ENCODE measurements at regions not wholly inside any gene's neighbourhood (a gene's known extent, or its start where the extent isn't known, plus 50 kb on each side); places are given as distances from the start of the nearest gene placed in this dataset.

GRCh38 chr9:99509065-99509745 is 287.1 kb downstream of the SEC61B start:
- H3K4me1 ChIP-seq = peaks cover 11% of the 10 kb centered on the region
- no peaks in the 10 kb centered on the region for H3K36me3 ChIP-seq
- no peak overlapping the region for H3K4me3 ChIP-seq
- no peaks in the 10 kb centered on the region for H3K9me3 ChIP-seq (replicated peaks)
- no peaks in the 10 kb centered on the region for H3K27me3 ChIP-seq (ENCODE audit: low read depth)
- intact Hi-C loops (cut with micrococcal nuclease) = no loop called here
- no peak for TF ChIP-seq CTCF (IDR thresholded peaks at IDR 0.05; ENCODE audit: borderline replicate concordance)
- no peak overlapping the region for H3K27ac ChIP-seq (replicated peaks)
- no peak for DNase-seq

GRCh38 chr9:99509900-99510535 is 287.9 kb downstream of the SEC61B start:
- H3K9me3 ChIP-seq (replicated peaks) = no peaks in the 10 kb centered on the region
- TF ChIP-seq CTCF (IDR thresholded peaks at IDR 0.05; ENCODE audit: borderline replicate concordance) = no peak
- no peaks in the 10 kb centered on the region for H3K36me3 ChIP-seq
- intact Hi-C loops (cut with micrococcal nuclease) = no loop called here
- H3K4me3 ChIP-seq = no peak overlapping the region
- DNase-seq = no peak
- H3K27me3 ChIP-seq (ENCODE audit: low read depth) = no peaks in the 10 kb centered on the region
- no peak overlapping the region for H3K27ac ChIP-seq (replicated peaks)
- H3K4me1 ChIP-seq = peaks cover 11% of the 10 kb centered on the region

- Histone ChIP-seq H3K4me3 (no peak overlapping the region), H3K36me3 (no peaks in the 10 kb centered on the region), H3K9me3 (replicated peaks) (no peaks in the 10 kb centered on the region), H3K27ac (replicated peaks) (no peak overlapping the region), H3K4me1 (peaks cover 11% of the 10 kb centered on the region), H3K27me3 (ENCODE audit: low read depth) (no peaks in the 10 kb centered on the region)
- no peak for DNase-seq
- intact Hi-C loops (cut with micrococcal nuclease) = no loop called here
- TF ChIP-seq CTCF (IDR thresholded peaks at IDR 0.05; ENCODE audit: borderline replicate concordance) = no peak
These were observed 289.6 kb downstream of the SEC61B start for GRCh38 chr9:99511723-99512122.

- Histone ChIP-seq H3K9me3 (replicated peaks) (no peaks in the 10 kb centered on the region), H3K27ac (replicated peaks) (no peak overlapping the region), H3K4me1 (peaks cover 11% of the 10 kb centered on the region), H3K27me3 (ENCODE audit: low read depth) (no peaks in the 10 kb centered on the region), H3K36me3 (no peaks in the 10 kb centered on the region), H3K4me3 (no peak overlapping the region)
- DNase-seq = no peak
- TF ChIP-seq CTCF (IDR thresholded peaks at IDR 0.05; ENCODE audit: borderline replicate concordance) = no peak
- intact Hi-C loops (cut with micrococcal nuclease) = no loop called here
These were observed 291.5 kb downstream of the SEC61B start for GRCh38 chr9:99513441-99514112.

- Histone ChIP-seq H3K4me1 (no peaks in the 10 kb centered on the region), H3K27ac (replicated peaks) (no peak overlapping the region), H3K9me3 (replicated peaks) (no peaks in the 10 kb centered on the region), H3K27me3 (ENCODE audit: low read depth) (no peaks in the 10 kb centered on the region), H3K36me3 (no peaks in the 10 kb centered on the region), H3K4me3 (no peak overlapping the region)
- DNase-seq = no peak
- no peak for TF ChIP-seq CTCF (IDR thresholded peaks at IDR 0.05; ENCODE audit: borderline replicate concordance)
- intact Hi-C loops (cut with micrococcal nuclease) = no loop called here
These were observed 293.0 kb downstream of the SEC61B start for GRCh38 chr9:99515093-99515492.

All from left ventricle myocardium inferior (tissue), 1 donor.